Left ventricle myocardium superior (tissue), 1 donor: ENCODE measurements at regions not wholly inside any gene's neighbourhood (a gene's known extent, or its start where the extent isn't known, plus 50 kb on each side); places are given as distances from the start of the nearest gene placed in this dataset.
"Not testable (repeated sequence)": the region's sequence is repeated elsewhere in the genome, so short reads cannot be mapped to it uniquely, and the experiment has no call there.

Source experiments
- ATAC-seq: fragments of 200-7000 bp; cut with Tn5 transposase; one replicate; pipeline ENCODE4 v1.9.1; 2020; ENCODE audit warnings: mild to moderate bottlenecking, moderate library complexity
- DNase-seq: peaks from one replicate; pipeline ENCODE4 v3.0.0-alpha.2; 2020
- intact Hi-C: fragments of 100-400 bp; cut with micrococcal nuclease; formaldehyde crosslinking; loops from one replicate; pipeline ENCODE4 v1.11.0; 2022
- donor health status: DM: no; HTN: yes; CAD: no; lungs with severe emphysema.

DNA sequence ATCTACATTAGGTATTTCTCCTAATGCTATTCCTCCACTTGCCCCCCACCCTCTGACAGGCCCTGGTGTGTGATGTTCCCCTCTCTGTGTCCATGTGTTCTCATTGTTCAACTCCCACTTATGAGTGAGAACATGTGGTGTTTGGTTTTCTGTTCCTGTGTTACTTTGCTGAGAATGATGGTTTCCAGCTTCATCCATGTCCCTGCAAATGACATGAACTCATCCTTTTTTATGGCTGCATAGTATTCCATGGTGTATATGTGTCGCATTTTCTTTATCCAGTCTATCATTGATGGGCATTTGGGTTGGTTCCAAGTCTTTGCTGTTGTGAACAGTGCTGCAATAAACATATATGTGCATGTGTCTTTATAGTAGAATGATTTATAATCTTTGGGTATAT, 50.6 kb upstream of the GRHL3 start:
- intact Hi-C loops, ATAC-seq, DNase-seq: not testable (repeated sequence)

DNA sequence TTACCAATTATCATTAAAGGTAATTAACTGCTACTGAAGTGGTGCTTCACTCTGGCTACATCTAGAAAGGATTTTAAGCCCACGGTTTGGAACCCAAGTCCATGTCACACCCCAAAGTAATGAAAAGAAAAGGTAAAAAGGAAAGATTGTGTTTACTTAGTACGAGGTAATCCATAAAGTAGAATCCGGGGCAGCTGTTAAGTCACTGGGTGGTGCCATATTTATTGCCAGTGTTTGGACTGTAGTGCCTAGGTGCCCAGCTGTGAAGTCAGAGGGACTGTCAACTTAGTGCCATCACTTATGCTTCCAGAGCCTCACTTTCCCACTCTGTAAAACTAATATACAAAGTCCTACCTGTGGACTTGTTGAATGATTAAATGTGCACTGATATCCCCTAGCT, 52.2 kb upstream of the GRHL3 start:
- DNase-seq (no peak), ATAC-seq (no peak)
- intact Hi-C loops = no loop called here

DNA sequence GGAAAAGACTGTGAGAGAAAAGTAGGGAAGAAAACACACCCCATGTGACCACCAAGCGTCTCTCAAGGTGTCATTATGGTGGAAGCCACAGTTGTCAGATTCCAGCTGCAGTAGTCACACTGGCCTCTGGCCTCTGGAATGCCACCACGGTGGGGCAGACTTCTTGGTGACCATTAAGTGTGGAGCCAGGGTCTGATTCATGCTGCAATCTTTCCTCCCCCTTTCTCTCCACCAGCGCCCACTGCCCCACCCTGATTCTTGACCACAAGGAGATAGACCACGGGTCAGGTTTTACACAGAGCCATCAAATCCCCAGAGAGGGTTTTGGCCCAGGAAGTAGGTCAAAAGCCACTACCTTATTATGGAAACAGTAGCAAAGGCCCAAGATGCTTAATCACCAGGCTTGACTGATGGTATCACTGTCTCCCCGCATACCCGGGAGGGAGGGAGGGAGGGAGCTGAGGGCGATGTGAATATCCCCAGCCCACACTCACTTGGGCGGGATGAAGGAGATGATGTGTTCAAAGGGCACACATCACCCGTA, 52.7 kb upstream of the GRHL3 start:
- no peak for DNase-seq
- intact Hi-C loops = no loop called here
- ATAC-seq = no peak

DNA sequence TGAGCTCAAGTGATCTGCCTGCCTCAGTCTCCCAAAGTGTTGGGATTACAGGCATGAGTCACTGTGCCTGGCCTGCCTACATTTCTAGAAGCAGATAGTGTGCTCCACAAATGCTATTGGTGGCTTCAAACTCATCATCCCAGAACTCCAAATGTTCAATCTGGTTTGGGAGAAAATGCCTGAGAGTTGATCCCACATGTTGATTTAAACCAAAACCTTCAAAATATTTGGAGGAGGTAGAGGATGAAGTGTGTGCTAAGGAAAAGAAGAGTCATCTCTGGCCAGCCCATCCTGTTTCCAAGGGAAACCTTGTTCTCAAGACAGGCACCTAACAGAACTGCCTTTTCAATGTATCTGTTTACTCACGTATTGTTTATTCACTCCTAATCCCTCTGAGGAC, 55.4 kb upstream of the GRHL3 start:
- ATAC-seq (no peak), DNase-seq (no peak)
- intact Hi-C loops = no loop called here

DNA sequence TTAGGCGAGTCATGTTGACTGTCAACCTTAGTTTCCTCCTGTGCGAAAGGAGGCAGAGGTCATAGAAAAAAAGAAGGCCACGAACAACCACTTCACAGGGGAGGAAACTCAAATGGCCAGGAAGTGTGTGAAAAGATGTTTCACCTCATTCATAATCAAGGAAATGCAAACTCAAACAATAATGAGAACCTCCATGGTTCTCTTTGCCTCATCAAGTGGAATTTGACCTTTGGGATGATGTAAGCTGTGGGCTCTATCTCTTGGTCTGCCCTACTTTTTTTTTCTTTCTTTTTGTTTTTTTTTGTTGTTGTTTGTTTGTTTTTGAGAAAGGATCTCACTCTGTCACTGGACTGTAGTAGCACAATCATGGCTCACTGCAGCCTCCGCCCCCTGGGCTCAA, 55.9 kb upstream of the GRHL3 start:
- no peak for ATAC-seq

DNA sequence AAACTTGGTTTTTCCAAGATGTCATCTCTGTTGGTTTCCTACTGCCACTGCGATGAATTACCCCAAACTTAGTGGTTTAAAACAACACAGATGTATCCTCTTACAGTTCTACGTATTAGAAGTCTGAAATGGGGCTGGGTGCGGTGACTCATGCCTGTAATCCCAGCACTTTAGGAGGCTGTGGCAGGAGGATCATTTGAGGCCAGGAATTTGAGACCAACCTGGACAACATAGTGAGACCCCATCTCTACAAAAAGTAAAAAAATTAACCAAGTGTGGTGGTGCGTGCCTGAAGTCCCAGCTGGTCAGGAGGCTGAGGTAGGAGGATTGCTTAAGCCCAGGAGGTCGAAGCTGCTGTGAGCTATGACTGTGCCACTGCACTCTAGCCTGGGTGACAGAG, 57.2 kb upstream of the GRHL3 start:
- no peak for ATAC-seq
- no peak for DNase-seq
- intact Hi-C loops = no loop called here

More for the DNA sequence above, 55.9 kb upstream of the GRHL3 start:
- intact Hi-C loops = no loop called here
- DNase-seq = no peak

DNA sequence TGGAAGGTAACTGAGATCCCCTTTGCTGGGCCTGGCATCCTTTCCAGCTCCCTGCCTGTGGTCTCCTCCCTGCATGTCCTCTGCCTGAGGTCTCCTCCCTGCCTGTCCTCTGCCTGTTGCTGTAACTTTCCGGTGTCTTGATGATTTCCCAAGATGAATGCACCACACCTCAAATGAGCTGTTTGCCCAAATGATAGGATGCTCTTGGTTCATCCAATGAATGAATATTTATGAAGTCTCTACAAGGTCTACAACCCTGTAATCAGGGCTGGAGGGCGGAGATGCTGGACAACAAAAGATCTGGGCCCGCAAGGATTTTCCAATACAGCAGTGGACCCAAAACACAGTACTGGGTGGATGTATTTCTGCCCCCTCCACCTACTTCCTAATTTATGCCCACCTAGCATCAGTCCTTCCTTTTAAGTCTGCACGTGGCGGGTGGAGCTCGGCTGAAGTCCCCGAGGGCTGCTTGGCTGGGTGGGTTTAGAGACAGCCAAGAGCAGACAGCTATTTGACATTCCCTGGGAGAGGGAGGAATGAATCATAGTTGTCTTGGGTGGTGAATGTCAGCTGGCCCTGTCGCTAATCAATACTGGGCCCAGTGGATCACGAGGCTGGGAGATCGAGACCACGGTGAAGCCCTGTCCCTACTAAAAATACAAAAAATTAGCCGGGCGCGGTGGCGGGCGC, 60.3 kb upstream of the GRHL3 start:
- ATAC-seq (no peak), DNase-seq (no peak)
- intact Hi-C loops = no loop called here

DNA sequence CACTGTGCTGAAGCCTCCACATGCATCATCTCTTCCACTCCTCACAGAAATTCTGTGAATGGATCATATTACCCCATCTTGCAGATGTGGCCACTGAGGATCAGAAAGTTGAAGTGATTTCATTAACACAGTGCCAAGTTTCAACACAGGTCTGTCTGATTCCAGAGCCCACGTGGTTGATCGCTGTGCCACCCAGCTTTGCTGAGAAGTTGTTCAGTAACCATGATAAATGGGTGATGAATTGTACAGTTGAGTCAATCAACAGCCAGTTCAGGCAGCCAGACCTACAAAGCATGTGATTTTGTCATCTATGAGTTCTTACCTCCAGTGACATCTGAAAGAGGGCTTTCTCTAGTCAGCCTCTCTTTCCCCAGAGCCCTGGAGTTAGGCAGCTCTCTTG, 61.8 kb upstream of the GRHL3 start:
- ATAC-seq = no peak
- DNase-seq = no peak
- intact Hi-C loops = no loop called here

DNA sequence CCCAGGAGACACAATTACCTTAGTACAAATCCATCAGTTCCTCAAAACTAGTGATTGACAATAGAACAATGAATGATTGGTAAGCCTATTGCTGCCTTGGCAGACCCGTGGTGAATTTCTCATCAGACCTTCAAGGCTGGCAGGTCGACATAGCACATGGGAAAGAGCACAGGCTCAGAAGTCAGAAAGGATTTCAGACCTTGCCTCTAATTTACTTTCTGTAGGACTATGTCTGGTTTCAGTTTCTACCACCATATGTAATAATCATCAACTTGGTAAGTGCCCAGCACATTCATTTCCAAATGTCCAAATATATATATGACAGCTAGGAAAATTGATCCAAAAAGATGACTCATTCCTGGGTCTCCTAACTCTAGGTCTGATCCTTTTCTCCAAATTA, 62.5 kb upstream of the GRHL3 start:
- intact Hi-C loops = no loop called here
- DNase-seq (no peak), ATAC-seq (no peak)

DNA sequence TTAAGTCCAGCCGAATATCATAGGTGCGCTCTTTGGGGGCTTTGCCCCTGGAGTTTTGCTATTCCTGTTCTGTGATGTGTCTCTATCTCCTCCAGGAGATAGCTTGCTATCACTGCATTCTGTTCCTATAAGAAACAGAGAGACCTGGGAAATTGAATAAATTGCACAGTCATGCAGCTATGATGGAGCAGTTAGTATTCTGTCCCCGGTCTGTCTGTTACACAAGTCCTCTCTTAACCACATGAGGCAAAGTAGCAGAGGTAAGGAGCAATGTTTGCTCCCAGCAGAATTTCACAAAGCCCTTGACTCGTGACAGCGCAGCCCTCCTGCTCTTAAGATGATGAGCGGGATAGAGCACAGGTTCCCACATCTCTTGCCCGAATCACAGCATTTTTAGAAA, 63.9 kb upstream of the GRHL3 start:
- intact Hi-C loops = no loop called here
- ATAC-seq (no peak), DNase-seq (no peak)

DNA sequence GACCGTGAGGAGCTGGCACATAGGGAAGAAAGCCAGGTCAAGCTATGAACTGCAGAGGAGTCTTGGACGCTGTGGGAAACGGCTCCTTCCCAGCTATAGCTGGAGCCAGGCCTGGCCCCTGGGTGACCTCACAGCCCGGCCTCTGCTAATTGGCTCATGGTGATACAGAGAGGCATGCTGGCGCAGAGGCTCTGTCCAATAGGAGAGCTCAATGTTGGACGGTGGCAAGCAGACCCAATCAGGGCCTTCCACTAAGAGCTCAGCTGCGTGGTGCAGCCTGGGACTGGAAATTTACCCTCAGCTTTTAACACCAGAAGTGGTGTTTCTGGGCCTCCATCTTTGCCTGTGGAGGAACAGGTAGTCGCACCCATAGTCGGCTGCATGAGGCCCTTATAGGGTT, 64.4 kb upstream of the GRHL3 start:
- intact Hi-C loops = no loop called here
- no peak for ATAC-seq

DNA sequence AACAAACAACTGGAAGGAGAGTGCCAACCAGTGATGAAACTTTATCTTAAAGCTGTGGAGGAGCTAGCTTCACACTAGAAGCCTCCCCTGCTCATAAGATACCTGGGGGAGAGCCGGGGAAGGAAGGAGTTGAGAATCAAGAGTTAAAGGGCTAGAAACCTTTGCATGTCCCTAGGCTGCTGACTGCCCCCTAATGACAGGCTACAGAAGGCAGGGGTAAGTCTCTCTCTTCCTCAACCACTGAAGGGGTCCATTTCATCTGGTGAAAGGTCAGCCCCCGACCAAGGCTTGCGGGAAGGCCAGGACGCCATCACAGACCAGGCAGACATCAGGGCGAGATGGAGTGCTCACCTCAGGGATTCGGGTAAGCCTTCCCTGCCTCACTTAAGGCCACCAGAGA, 65.6 kb upstream of the GRHL3 start:
- ATAC-seq = no peak
- intact Hi-C loops = no loop called here
- DNase-seq = no peak

More for the DNA sequence above, 64.4 kb upstream of the GRHL3 start:
- DNase-seq = no peak

DNA sequence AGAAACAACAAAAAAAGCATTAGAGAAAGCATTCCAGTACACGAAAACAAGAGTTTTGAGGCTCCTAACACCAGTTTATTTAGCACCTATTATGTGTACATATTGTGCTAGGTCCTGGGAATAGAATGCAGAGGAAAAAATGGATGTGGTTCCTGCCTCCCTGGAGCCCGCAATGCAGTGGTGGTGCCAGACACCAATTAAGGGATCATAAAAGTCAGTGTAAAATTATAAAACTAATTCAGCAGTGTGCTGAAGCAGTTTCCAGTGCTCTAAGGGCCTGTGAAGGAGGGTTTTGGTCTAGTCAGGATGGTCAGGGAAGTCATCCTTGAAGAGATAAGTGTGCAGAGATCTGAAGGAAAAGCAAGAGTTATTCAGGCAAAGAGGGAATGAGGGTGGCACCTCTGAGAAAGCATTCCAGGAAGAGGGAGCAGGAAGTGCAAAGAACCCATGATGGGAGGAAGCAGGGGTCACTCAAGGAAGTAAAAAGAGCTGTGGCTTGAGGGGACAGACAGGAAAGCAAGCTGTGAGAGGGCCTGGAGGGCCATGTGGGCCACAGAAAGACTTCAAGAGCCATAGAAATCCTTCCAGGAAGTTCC, 65.2 kb upstream of the IFNLR1 start:
- ATAC-seq = no peak
- DNase-seq = no peak
- intact Hi-C loops = no loop called here

DNA sequence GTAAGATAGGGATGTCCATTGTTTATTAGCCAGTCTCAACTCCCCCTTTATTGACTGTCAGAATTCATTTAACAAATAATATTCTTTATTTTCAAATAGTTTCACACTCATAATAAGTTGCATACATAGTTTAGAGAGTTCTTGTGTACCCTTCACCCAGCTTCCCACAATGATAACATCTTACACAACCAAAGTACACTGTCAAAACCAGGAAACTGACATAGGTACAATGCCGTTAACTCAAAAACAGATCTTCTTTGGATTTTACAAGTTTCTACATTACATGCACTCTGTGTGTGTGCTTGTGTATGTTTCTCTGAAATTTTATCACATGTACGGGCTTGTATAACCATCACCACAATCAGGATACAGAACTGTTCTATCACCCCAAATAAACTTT, 64.4 kb upstream of the IFNLR1 start:
- DNase-seq (no peak), ATAC-seq (no peak)
- intact Hi-C loops = no loop called here

DNA sequence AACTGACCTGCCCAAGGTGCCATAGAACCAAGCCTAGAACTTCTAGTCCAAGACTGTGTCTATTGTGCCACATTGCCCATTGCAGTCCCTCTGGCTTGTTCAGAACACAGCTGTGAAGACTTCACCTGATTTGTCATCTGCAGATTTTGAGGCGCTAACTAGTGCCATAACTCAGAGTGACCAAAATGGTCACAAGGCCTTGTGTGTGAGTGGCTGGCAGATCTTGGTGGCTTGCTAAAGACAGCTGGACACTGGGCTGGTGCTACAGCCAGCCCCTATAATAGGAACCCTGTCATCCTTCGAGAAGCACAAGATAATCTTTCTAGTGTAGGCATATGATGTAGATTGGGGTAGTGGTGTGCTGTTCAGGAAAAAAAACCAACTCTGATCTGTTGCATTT, 63.7 kb upstream of the IFNLR1 start:
- ATAC-seq (no peak), DNase-seq (no peak)
- intact Hi-C loops = no loop called here

DNA sequence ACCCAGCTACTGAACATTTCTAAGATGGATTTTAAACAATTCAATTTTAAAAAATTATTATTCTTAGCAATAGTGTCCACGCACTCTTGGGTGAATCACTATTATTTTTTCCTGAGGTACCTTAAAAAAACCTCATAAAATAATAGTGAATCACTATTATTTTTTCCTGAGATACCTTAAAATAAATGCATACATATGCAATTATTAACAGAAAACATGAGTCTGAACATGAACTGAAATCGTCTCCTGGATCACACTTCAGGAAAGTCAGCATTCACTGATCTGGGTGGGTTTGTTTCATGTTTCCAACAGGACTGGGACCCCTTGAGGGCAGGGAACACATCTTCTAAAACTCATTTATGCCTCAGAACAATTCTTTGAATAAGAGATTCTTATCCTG, 63.1 kb upstream of the IFNLR1 start:
- ATAC-seq (no peak), DNase-seq (no peak)
- intact Hi-C loops = no loop called here

DNA sequence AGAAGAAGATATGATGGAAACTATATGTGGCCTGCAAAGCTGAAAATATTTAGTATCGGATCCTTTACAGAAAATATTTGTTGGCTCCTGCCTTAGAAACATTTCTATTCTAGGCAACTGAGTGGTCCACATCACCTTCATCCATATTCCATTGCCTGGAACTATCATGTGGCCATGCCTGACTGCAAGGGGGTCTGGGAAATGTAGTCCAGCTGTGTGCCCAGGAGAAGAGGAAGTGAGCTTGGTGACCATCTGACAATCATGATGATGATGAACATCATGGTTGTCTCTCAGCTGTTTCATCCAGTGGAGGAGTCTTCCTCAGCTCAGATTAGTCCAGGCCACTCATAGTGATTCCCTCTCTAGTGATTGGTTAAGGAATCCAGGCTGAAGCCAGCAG, 61.8 kb upstream of the IFNLR1 start:
- no peak for DNase-seq

DNA sequence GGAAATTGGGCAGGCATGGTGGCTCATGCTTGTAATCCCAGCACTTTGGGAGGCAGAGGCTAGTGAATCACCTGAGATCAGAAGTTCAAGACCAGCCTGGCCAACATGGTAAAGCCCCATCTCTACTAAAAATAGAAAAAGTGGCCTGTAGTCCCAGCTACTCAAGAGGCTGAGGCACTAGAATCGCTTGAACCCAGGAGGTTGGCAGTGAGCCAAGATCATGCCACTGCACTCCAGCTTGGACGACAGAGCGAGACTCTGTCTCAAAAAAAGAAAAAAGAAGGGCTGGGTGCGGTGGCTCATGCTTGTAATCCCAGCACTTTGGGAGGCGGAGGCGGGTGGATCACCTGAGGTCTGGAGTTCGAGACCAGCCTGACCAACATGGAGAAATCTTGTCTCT, 60.2 kb upstream of the IFNLR1 start:
- ATAC-seq, DNase-seq, intact Hi-C loops: not testable (repeated sequence)

More for the DNA sequence above, 61.8 kb upstream of the IFNLR1 start:
- no peak for ATAC-seq
- intact Hi-C loops = no loop called here

DNA sequence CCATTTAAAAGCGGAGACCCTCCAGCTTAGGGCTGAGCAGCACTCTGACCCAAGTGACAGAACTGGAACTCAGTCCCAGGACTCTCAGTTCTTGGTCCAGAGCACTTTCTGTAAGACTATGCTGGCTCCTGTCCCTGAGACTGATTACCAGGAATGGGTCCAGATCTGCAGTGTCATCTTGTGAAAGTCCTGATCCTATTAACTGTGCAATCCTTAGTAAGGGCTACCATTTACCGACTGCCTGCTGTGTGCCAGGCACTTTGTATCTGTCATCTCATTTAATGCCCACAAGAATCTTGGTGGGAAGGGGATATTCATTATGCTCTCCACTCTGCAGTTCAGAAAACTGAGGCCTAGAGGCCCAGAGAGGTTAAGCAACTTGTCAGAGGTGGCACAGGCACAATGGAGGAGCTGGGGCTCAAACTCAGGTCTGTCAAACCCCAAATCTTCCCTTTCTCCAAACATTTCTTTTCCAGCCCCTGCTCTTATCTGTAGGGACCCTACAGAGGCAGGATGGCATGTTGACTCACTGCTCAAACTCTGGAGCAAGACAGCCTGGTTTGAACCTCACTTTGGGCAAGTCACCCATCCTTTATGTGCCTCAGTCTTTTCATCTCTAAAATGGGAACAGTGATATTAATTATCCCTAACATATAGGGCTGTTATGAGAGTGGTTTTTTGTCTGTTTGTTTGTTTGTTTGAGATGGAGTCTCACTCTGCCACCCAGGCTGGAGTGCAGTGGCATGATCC, 57.6 kb upstream of the IFNLR1 start:
- no peak for ATAC-seq
- DNase-seq = no peak
- intact Hi-C loops = no loop called here

DNA sequence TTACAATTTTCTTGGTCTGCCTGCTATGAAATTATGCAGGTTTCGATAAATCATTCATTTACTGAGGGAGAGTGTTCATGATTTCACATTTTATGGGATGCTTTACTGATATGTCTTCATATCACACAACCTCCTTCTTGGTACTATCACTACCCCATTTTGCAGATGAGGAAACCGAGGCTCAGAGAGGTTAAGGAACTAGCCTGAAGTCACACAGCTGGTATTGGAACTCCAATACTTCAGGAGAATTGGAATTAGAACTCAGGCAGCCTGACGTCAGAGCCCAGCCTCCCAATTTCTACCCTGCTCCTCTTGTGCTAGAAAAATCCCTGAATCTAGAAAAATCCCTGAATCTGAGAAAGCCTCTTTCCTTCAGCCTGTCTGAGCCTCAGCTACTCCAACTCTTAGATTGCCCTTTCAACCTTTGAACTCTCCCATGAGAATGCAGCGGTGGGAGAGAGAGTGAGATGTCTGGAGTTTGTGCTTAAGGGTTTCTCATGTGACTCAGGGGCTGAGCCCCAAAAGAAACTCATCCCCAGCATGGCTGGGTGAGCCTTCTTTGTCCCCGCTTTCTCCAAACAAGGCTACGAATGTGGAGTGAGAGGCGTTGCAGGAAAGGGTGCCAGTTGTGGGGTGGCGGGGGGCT, 50.8 kb upstream of the IFNLR1 start:
- ATAC-seq (no peak), DNase-seq (no peak)
- intact Hi-C loops = no loop called here
